KMS-11 (cell line): ENCODE measurements at regions not wholly inside any gene's neighbourhood (a gene's known extent, or its start where the extent isn't known, plus 50 kb on each side); places are given as distances from the start of the nearest gene placed in this dataset.

ENCODE experiments used
- H2AFZ ChIP-seq: fragments of 200-600 bp; sonication (generic); 2 replicates; pipeline ENCODE4 v1.6.1; 2016; ENCODE audit warnings: antibody characterized with exemption, mixed run types, low read depth
- H3K27ac ChIP-seq: fragments of 200-600 bp; sonication (generic); 2 replicates; pipeline ENCODE4 v1.6.1; 2016; ENCODE audit warnings: mild to moderate bottlenecking, mixed run types
- H3K27me3 ChIP-seq: fragments of 200-600 bp; sonication (generic); 2 replicates; pipeline ENCODE4 v1.6.1; 2017; ENCODE audit warnings: mild to moderate bottlenecking, low read depth, mixed run types, moderate library complexity; ENCODE audit not compliant: insufficient read depth
- H3K36me3 ChIP-seq: fragments of 200-600 bp; sonication (generic); 2 replicates; pipeline ENCODE4 v1.6.1; 2017; ENCODE audit warnings: mild to moderate bottlenecking, mixed run types; ENCODE audit not compliant: insufficient read depth
- H3K4me1 ChIP-seq: fragments of 200-600 bp; sonication (generic); 2 replicates; pipeline ENCODE4 v1.6.1; 2016; ENCODE audit warnings: mild to moderate bottlenecking, low read depth, mixed run types; ENCODE audit not compliant: poor library complexity, severe bottlenecking
- H3K4me2 ChIP-seq: fragments of 200-600 bp; sonication (generic); 2 replicates; pipeline ENCODE4 v1.7.0; 2016; ENCODE audit warnings: mild to moderate bottlenecking, mixed run types
- H3K4me3 ChIP-seq: fragments of 200-600 bp; sonication (generic); IDR thresholded peaks from 2 replicates; pipeline ENCODE4 v1.6.1; 2017; ENCODE audit warnings: low read depth, low read length, mixed read lengths; ENCODE audit not compliant: insufficient read depth
- H3K79me2 ChIP-seq: fragments of 200-600 bp; sonication (generic); 2 replicates; pipeline ENCODE4 v1.6.1; 2016; ENCODE audit warnings: low read depth, mixed run types; ENCODE audit not compliant: insufficient read depth
- H3K9ac ChIP-seq: fragments of 200-600 bp; sonication (generic); 2 replicates; pipeline ENCODE4 v1.6.1; 2016; ENCODE audit warnings: mild to moderate bottlenecking, mixed run types
- H4K20me1 ChIP-seq: fragments of 200-600 bp; sonication (generic); 2 replicates; pipeline ENCODE4 v1.6.1; 2016; ENCODE audit warnings: mild to moderate bottlenecking, mixed run types; ENCODE audit not compliant: insufficient read depth
- CTCF ChIP-seq: fragments of 200-600 bp; sonication (generic); conservative IDR thresholded peaks from 2 replicates; pipeline ENCODE4 v1.6.1; 2017; ENCODE audit warnings: low read depth, mild to moderate bottlenecking, antibody characterized with exemption, low read length, moderate library complexity, mixed read lengths

- H3K4me3 ChIP-seq: no peak overlapping the region
Observed at GRCh38 chr9:29062446-29062845, 1489.2 kb upstream of the C9orf72 start.

GRCh38 chr9:29063031-29063430 lies 1489.8 kb upstream of the C9orf72 start:
- Histone ChIP-seq H3K4me3 (no peak overlapping the region), H3K79me2 (no peaks in the 10 kb centered on the region), H3K4me1 (no peaks in the 10 kb centered on the region), H3K4me2 (no peak overlapping the region), H2AFZ (no peak overlapping the region), H3K36me3 (no peaks in the 10 kb centered on the region), H3K27ac (no peak overlapping the region), H4K20me1 (no peaks in the 10 kb centered on the region), H3K27me3 (no peaks in the 10 kb centered on the region), H3K9ac (no peak overlapping the region)
- no peak for TF ChIP-seq CTCF

More at GRCh38 chr9:29062446-29062845, 1489.2 kb upstream of the C9orf72 start:
- no peaks in the 10 kb centered on the region for H3K79me2 ChIP-seq
- H3K27me3 ChIP-seq: no peaks in the 10 kb centered on the region
- H3K4me1 ChIP-seq: no peaks in the 10 kb centered on the region
- no peak overlapping the region for H3K4me2 ChIP-seq
- no peaks in the 10 kb centered on the region for H3K36me3 ChIP-seq
- no peak overlapping the region for H2AFZ ChIP-seq
- H3K9ac ChIP-seq: no peak overlapping the region
- no peaks in the 10 kb centered on the region for H4K20me1 ChIP-seq
- no peak overlapping the region for H3K27ac ChIP-seq
- no peak for TF ChIP-seq CTCF

- no peak overlapping the region for H3K4me2 ChIP-seq
- no peaks in the 10 kb centered on the region for H3K79me2 ChIP-seq
- no peak overlapping the region for H3K9ac ChIP-seq
- H4K20me1 ChIP-seq: no peaks in the 10 kb centered on the region
- H3K27ac ChIP-seq: no peak overlapping the region
- H3K27me3 ChIP-seq: no peaks in the 10 kb centered on the region
- H2AFZ ChIP-seq: no peak overlapping the region
- TF ChIP-seq CTCF: no peak
- H3K36me3 ChIP-seq: no peaks in the 10 kb centered on the region
- H3K4me3 ChIP-seq: no peak overlapping the region
- H3K4me1 ChIP-seq: no peaks in the 10 kb centered on the region
Observed at GRCh38 chr9:29066141-29066640, 1492.9 kb upstream of the C9orf72 start.

GRCh38 chr9:29068461-29068860 lies 1495.2 kb upstream of the C9orf72 start:
- H3K4me2 ChIP-seq: no peak overlapping the region
- no peaks in the 10 kb centered on the region for H3K79me2 ChIP-seq
- H3K9ac ChIP-seq: no peak overlapping the region
- no peaks in the 10 kb centered on the region for H3K4me1 ChIP-seq
- H3K36me3 ChIP-seq: no peaks in the 10 kb centered on the region
- TF ChIP-seq CTCF: no peak
- H3K27ac ChIP-seq: no peak overlapping the region
- H4K20me1 ChIP-seq: no peaks in the 10 kb centered on the region
- H3K27me3 ChIP-seq: no peaks in the 10 kb centered on the region
- H2AFZ ChIP-seq: no peak overlapping the region
- no peak overlapping the region for H3K4me3 ChIP-seq

- Histone ChIP-seq H3K27me3 (no peaks in the 10 kb centered on the region), H3K9ac (no peak overlapping the region), H3K27ac (no peak overlapping the region), H3K36me3 (no peaks in the 10 kb centered on the region), H3K4me2 (no peak overlapping the region), H4K20me1 (no peaks in the 10 kb centered on the region), H3K4me1 (no peaks in the 10 kb centered on the region), H3K79me2 (no peaks in the 10 kb centered on the region), H2AFZ (no peak overlapping the region), H3K4me3 (no peak overlapping the region)
- no peak for TF ChIP-seq CTCF
Observed at GRCh38 chr9:29069376-29069775, 1496.1 kb upstream of the C9orf72 start.
